GM12878 (cell line): ENCODE measurements at regions not wholly inside any gene's neighbourhood (a gene's known extent, or its start where the extent isn't known, plus 50 kb on each side); places are given as distances from the start of the nearest gene placed in this dataset.

ENCODE experiments used
- ATAC-seq: fragments of 200-7000 bp; cut with Tn5 transposase; 3 replicates; pipeline ENCODE4 v1.9.1; 2020; ENCODE audit warnings: mild to moderate bottlenecking, moderate library complexity
- BruUV-seq: library from RNA; stranded (reverse); fragments of 400-500 nt; replicated peaks from 2 replicates; lab custom pipeline; 2021; lab: Mats Ljungman, UMichigan
- CTCF ChIA-PET: fragments of 300-600 bp; sonication (Branson Sonifier 250); formaldehyde crosslinking; extraction: SDS; loops from one replicate; lab custom pipeline; 2021; ENCODE audit warnings: inconsistent platforms; lab: Yijun Ruan, JAX
- POLR2A ChIA-PET: fragments of 350-600 bp; formaldehyde crosslinking; extraction: SDS; loops from one replicate; lab custom pipeline; 2021; ENCODE audit warnings: inconsistent platforms; lab: Charles Lee
- RAD21 ChIA-PET: fragments of 300-600 bp; sonication (Branson Sonifier 250); formaldehyde crosslinking; loops from one replicate; lab custom pipeline; 2023; ENCODE audit warnings: antibody characterized with exemption; ENCODE audit not compliant: unreplicated experiment; lab: Charles Lee
- SMC1A ChIA-PET: fragments of 300-600 bp; sonication (Branson Sonifier 250); formaldehyde crosslinking; loops from one replicate; lab custom pipeline; 2023; ENCODE audit not compliant: unreplicated experiment, uncharacterized antibody; lab: Charles Lee
- DNase-seq: peaks from one replicate; pipeline ENCODE4 v3.0.0-alpha.2; 2011; ENCODE audit warnings: low read depth, low spot score
- FAIRE-seq: peaks from 3 replicates; lab custom pipeline; 2011; peaks lifted over from hg19 to GRCh38; lab: Jason Lieb, UNC
- H2AFZ ChIP-seq: 2 replicates; pipeline ENCODE4 v1.6.0; 2011; ENCODE audit warnings: low read depth, low read length, control low read depth; ENCODE audit not compliant: control insufficient read depth
- H3K27ac ChIP-seq: 2 replicates; pipeline ENCODE4 v1.5.1; 2011; ENCODE audit warnings: control low read depth; ENCODE audit not compliant: control insufficient read depth, insufficient read depth
- H3K27me3 ChIP-seq, 2 experiments: replicated peaks in 1 of 2; 2 replicates each; pipeline versions ENCODE4 v1.6.0 to v1.6.1; 2011; ENCODE audit warnings: low read length in 1 of 2; ENCODE audit not compliant: control insufficient read depth in 2 of 2, insufficient read depth in 2 of 2
- H3K36me3 ChIP-seq, 2 experiments: 2 replicates each; pipeline ENCODE4 v1.5.1; 2011; ENCODE audit warnings: low read length in 1 of 2; ENCODE audit not compliant: control insufficient read depth in 2 of 2, insufficient read depth in 2 of 2
- H3K4me1 ChIP-seq: 2 replicates; pipeline ENCODE4 v1.6.1; 2011; ENCODE audit warnings: mild to moderate bottlenecking, low read length, moderate library complexity, mixed read lengths; ENCODE audit not compliant: control insufficient read depth, insufficient read depth
- H3K4me2 ChIP-seq: 2 replicates; pipeline ENCODE4 v1.6.0; 2011; ENCODE audit warnings: control low read depth; ENCODE audit not compliant: control insufficient read depth, insufficient read depth
- H3K4me3 ChIP-seq: fragments of 200-600 bp; sonication (generic); 2 replicates; pipeline ENCODE4 v1.5.1; 2016
- H3K79me2 ChIP-seq: 2 replicates; pipeline ENCODE4 v1.6.0; 2011; ENCODE audit warnings: low read length; ENCODE audit not compliant: control insufficient read depth, insufficient read depth
- H3K9ac ChIP-seq: 2 replicates; pipeline ENCODE4 v1.8.0; 2011; ENCODE audit warnings: low read length, control low read depth, mixed read lengths; ENCODE audit not compliant: control insufficient read depth, insufficient read depth
- H3K9me3 ChIP-seq: replicated peaks from 3 replicates; pipeline ENCODE4 v1.5.1; 2011; ENCODE audit warnings: mild to moderate bottlenecking, low read length; ENCODE audit not compliant: control insufficient read depth, insufficient read depth
- H4K20me1 ChIP-seq: 2 replicates; pipeline ENCODE4 v1.6.0; 2011; ENCODE audit not compliant: control insufficient read depth, insufficient read depth
- BACH1 ChIP-seq: fragments of 450-650 bp; IDR thresholded peaks from 2 replicates; pipeline ENCODE4 v1.6.1; 2017; ENCODE audit warnings: mild to moderate bottlenecking, borderline replicate concordance
- BMI1 ChIP-seq: fragments of 450-650 bp; IDR thresholded peaks from 2 replicates; pipeline ENCODE4 v1.6.1; 2016; ENCODE audit warnings: mild to moderate bottlenecking, moderate library complexity, borderline replicate concordance
- CEBPZ ChIP-seq: fragments of 150-350 bp; IDR thresholded peaks from 2 replicates; pipeline ENCODE4 v1.6.1; 2016; ENCODE audit warnings: low read depth, low read length
- MAX ChIP-seq: IDR thresholded peaks from 2 replicates; pipeline ENCODE4 v1.6.1; 2012; ENCODE audit warnings: low read depth, low read length, improper control_type of control experiment
- YY1 ChIP-seq: IDR thresholded peaks from 2 replicates; pipeline ENCODE4 v1.6.1; 2011; ENCODE audit warnings: low read depth, mild to moderate bottlenecking, low read length
- WGBS: methylation state at CpG from one replicate; pipeline ENCODE4 v1.1.6; 2016; ENCODE audit warnings: low lambda C conversion rate; ENCODE audit not compliant: insufficient replicate concordance, insufficient coverage; ENCODE audit errors: missing lambda C conversion rate; 5-methylcytosine and 5-hydroxymethylcytosine counted together
- in situ Hi-C: fragments of 300-500 bp; cut with MboI; formaldehyde crosslinking; loops from 9 replicates; pipeline ENCODE4 v1.14.3; 2018; ENCODE audit warnings: mixed read lengths
- intact Hi-C: fragments of 100-400 bp; cut with micrococcal nuclease; formaldehyde crosslinking; loops from one replicate; pipeline ENCODE4 v1.14.2; 2022; ENCODE audit not compliant: unreplicated experiment

GRCh38 chr15:25094519-25094918 is 139.7 kb downstream of the SNRPN start:
- Histone ChIP-seq H3K4me3 (no peak overlapping the region), H3K27ac (no peak overlapping the region), H3K9me3 (peaks cover 8% of the 10 kb centered on the region; the same call in 1 of the 3 replicates), H3K4me1 (no peaks in the 10 kb centered on the region), H3K27me3 (no peaks in the 10 kb centered on the region), H2AFZ (no peak overlapping the region), H3K9ac (no peak overlapping the region), H3K36me3 (peaks cover 3% of the 10 kb centered on the region in 2 experiments), H3K4me2 (no peak overlapping the region), H4K20me1 (no peaks in the 10 kb centered on the region), H3K79me2 (no peaks in the 10 kb centered on the region)
- in situ Hi-C loops = loop anchor here (25.0 kb wide), 1 partner anchor 843 kb away; no protein-coding TSS in a partner anchor
- 45% methylated on average over 5 of the region's 5 CpGs for WGBS
- CTCF ChIA-PET = no interaction called here
- no peak for ATAC-seq
- TF ChIP-seq CEBPZ (no peak), YY1 (no peak), BACH1 (no peak), BMI1 (no peak), MAX (no peak)
- RAD21 ChIA-PET = no interaction called here
- DNase-seq = no peak
- FAIRE-seq = no peak
- intact Hi-C loops = no loop called here
- no TSS peak for BruUV-seq
- POLR2A ChIA-PET = no interaction called here
- SMC1A ChIA-PET = no interaction called here
